ENCODE measurements at regions not wholly inside any gene's neighbourhood (a gene's known extent, or its start where the extent isn't known, plus 50 kb on each side); places are given as distances from the start of the nearest gene placed in this dataset.

DNA sequence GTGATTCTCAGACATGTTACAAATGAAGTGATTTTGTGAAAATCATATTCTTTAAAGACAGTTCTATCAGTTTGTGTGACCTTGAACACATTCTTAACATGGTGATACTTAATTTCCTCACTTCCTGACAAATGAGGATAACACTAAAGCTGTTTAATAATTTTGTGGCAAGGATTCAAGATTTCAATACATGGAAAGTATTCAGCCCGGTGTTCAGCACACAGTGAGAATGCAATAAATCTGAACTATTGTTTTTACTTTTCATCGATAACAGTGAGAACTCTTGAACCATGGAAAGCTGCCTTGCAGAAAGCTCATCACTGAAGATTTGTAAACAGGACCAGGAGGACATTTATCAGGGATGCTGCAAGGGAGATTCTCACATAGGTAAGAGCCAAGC, 57.1 kb upstream of the C5orf46 start:
- WGBS, result 36% methylated on average over 2 of the region's 2 CpGs

DNA sequence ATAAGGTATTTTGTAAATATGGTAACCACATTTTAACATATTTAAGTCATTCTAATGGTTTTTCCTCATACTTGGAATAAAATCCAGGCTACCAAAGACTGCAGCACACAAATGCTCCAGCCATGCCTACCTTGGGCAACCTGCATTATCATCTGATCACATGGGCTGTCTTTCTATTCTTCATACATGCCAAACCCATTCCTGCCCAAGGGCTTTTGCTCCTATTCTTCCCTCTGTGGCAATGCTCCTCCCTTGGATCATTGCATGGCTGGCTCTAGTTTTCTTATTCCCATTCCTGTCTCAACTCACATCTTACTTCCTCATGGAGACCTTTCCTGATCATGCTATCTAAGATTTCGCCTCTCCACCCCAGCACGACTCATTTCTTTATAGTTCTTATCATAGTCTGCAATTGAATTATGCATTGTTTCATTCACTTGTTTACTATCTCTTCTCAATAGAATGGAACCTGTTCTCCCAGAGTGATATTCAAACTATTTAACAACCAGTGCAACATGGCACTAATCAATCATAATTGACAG, 54.9 kb upstream of the C5orf46 start:
- TF ChIP-seq, protein P1, sequence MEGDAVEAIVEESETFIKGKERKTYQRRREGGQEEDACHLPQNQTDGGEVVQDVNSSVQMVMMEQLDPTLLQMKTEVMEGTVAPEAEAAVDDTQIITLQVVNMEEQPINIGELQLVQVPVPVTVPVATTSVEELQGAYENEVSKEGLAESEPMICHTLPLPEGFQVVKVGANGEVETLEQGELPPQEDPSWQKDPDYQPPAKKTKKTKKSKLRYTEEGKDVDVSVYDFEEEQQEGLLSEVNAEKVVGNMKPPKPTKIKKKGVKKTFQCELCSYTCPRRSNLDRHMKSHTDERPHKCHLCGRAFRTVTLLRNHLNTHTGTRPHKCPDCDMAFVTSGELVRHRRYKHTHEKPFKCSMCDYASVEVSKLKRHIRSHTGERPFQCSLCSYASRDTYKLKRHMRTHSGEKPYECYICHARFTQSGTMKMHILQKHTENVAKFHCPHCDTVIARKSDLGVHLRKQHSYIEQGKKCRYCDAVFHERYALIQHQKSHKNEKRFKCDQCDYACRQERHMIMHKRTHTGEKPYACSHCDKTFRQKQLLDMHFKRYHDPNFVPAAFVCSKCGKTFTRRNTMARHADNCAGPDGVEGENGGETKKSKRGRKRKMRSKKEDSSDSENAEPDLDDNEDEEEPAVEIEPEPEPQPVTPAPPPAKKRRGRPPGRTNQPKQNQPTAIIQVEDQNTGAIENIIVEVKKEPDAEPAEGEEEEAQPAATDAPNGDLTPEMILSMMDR (IDR thresholded peaks at IDR 0.05), result no peak
- TF ChIP-seq POLR2A (IDR thresholded peaks at IDR 0.05) (no peak), POLR2AphosphoS5 (IDR thresholded peaks at IDR 0.05) (no peak)
- WGBS, result 55% methylated on average over 2 of the region's 2 CpGs
- Histone ChIP-seq H3K9me3 (no peaks in the 10 kb centered on the region), H3K27ac (no peak overlapping the region), H3K36me3 (no peaks in the 10 kb centered on the region), H3K27me3 (replicated peaks; ENCODE audit: insufficient read depth) (no peaks in the 10 kb centered on the region), H3K4me1 (replicated peaks) (no peaks in the 10 kb centered on the region), H3K4me3 (no peak overlapping the region)
- intact Hi-C loops (cut with DNase I), result no loop called here
- DNase-seq (ENCODE audit: low spot score), result no peak

More for the DNA sequence above, 57.1 kb upstream of the C5orf46 start:
- intact Hi-C loops (cut with DNase I), result no loop called here
- H3K4me3 ChIP-seq, result no peak overlapping the region
- TF ChIP-seq, protein P1 (IDR thresholded peaks at IDR 0.05), result no peak
- no peaks in the 10 kb centered on the region for H3K27me3 ChIP-seq (replicated peaks; ENCODE audit: insufficient read depth)
- no peaks in the 10 kb centered on the region for H3K9me3 ChIP-seq
- H3K4me1 ChIP-seq (replicated peaks), result no peaks in the 10 kb centered on the region
- no peaks in the 10 kb centered on the region for H3K36me3 ChIP-seq
- no peak overlapping the region for H3K27ac ChIP-seq
- no peak for DNase-seq (ENCODE audit: low spot score)

DNA sequence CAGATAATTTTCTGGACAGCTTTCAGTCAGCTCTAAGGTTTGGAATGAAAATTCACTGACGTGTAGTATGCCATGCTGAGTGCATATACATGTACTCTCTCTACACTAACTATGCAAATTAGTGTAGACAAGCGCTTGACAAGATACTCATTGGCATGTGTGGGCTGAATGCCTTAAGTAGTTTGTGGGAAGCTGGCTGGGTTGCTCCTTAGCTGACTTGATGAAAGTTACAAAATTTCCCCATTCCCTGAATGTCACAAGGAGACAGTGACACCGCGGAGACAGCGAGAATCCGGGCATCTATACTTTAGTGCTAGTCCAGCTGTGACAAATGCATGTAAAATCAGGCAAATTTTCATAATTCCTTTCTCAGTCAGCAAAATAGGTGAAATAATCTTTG, 51.6 kb upstream of the C5orf46 start:
- WGBS, result 94% methylated on average over 6 of the region's 6 CpGs
- DNase-seq (ENCODE audit: low spot score), result no peak
- no peaks in the 10 kb centered on the region for H3K4me1 ChIP-seq (replicated peaks)
- H3K36me3 ChIP-seq, result no peaks in the 10 kb centered on the region
- intact Hi-C loops (cut with DNase I), result no loop called here
- H3K27me3 ChIP-seq (replicated peaks; ENCODE audit: insufficient read depth), result no peaks in the 10 kb centered on the region
- H3K4me3 ChIP-seq, result no peak overlapping the region
- TF ChIP-seq POLR2A (IDR thresholded peaks at IDR 0.05) (no peak), POLR2AphosphoS5 (IDR thresholded peaks at IDR 0.05) (no peak)
- TF ChIP-seq, protein P1 (IDR thresholded peaks at IDR 0.05), result no peak
- H3K27ac ChIP-seq, result no peak overlapping the region
- no peaks in the 10 kb centered on the region for H3K9me3 ChIP-seq

DNA sequence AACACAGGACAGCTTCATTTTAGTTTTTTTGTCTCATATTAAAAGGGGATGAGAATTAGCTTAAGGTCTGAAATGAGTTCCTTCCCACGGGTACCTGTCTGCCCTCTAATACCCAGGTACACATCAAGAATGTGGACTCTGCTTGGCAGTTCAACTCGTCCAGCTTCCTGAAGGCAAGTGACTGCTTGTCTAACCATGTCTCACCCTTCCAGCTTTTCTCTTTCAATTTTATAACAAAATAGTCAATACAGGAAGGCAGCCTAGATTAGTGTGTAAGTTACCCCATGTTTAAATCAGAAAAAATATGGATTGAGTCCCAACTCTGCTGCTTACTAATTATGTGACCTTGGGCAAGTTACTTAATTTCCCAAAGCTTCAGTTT, 50.5 kb upstream of the C5orf46 start:
- DNase-seq (ENCODE audit: low spot score), result no peak
- H3K4me1 ChIP-seq (replicated peaks), result no peaks in the 10 kb centered on the region
- no peaks in the 10 kb centered on the region for H3K9me3 ChIP-seq
- H3K27ac ChIP-seq, result no peak overlapping the region
- intact Hi-C loops (cut with DNase I), result no loop called here
- no peaks in the 10 kb centered on the region for H3K36me3 ChIP-seq
- TF ChIP-seq POLR2A (IDR thresholded peaks at IDR 0.05) (no peak), POLR2AphosphoS5 (IDR thresholded peaks at IDR 0.05) (no peak)
- TF ChIP-seq, protein P1 (IDR thresholded peaks at IDR 0.05), result no peak
- no peak overlapping the region for H3K4me3 ChIP-seq
- H3K27me3 ChIP-seq (replicated peaks; ENCODE audit: insufficient read depth), result no peaks in the 10 kb centered on the region
- 36% methylated on average over 2 of the region's 2 CpGs for WGBS

DNA sequence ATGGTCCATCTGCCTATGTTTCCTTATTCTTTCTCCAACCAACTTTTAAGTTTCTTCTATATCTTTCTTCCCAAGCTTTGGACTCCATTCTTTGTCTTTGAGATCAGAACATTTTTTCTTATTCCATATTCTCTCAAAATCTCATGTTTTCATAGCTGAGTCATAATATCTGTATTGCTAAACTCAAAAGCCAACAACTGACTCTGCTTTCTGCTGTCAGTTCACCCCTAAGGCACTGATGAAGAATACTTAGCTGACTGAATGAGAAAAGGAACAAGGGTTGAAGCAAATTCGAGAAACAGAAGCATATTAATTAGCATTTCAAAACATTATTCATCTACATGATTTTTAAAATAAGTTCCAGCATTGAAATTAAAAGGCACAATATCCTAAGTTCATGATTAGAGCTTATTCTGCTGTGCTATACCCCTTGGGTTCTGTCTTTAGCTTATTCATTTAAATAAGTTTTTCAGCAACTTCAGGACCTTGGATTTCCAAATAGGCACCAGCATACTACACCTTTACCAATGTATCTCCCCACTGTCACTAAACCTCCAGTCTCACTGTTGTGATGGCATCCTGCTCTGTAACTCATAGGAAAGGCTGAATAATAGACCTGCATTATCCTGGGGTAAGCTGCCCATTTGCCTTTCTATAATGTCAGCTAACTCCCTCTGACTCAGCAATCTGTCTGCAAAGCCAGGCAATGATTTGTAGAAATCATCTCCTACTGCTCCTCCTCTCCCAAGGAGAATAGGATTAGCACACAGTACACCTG, 49.9 kb upstream of the C5orf46 start:
- WGBS, result 79% methylated on average over 1 of the region's 1 CpG
- no peak overlapping the region for H3K4me3 ChIP-seq
- H3K27me3 ChIP-seq (replicated peaks; ENCODE audit: insufficient read depth), result no peaks in the 10 kb centered on the region
- H3K9me3 ChIP-seq, result no peaks in the 10 kb centered on the region
- intact Hi-C loops (cut with DNase I), result no loop called here
- TF ChIP-seq POLR2AphosphoS5 (IDR thresholded peaks at IDR 0.05), result no peak
- TF ChIP-seq POLR2A (IDR thresholded peaks at IDR 0.05), result no peak
- TF ChIP-seq, protein P1 (IDR thresholded peaks at IDR 0.05), result no peak
- H3K4me1 ChIP-seq (replicated peaks), result no peaks in the 10 kb centered on the region
- no peaks in the 10 kb centered on the region for H3K36me3 ChIP-seq
- H3K27ac ChIP-seq, result no peak overlapping the region
- no peak for DNase-seq (ENCODE audit: low spot score)
